PC-3 (cell line): ENCODE measurements at regions not wholly inside any gene's neighbourhood (a gene's known extent, or its start where the extent isn't known, plus 50 kb on each side); places are given as distances from the start of the nearest gene placed in this dataset.

ENCODE experiments used
- EZH2 ChIP-seq: fragments of 300-600 bp; sonication (generic); IDR thresholded peaks from one replicate; pipeline ENCODE4 v1.6.1; 2017; ENCODE audit warnings: antibody characterized with exemption, mild to moderate bottlenecking, low read length; ENCODE audit not compliant: unreplicated experiment
- EZH2phosphoT487 ChIP-seq: fragments of 300-600 bp; sonication (generic); IDR thresholded peaks from 2 replicates; pipeline ENCODE4 v1.6.1; 2018; ENCODE audit warnings: mild to moderate bottlenecking, antibody characterized with exemption, low read length, borderline replicate concordance
- TF ChIP-seq, protein P1 (sequence below): fragments of 300-600 bp; sonication (generic); conservative IDR thresholded peaks from 2 replicates; pipeline ENCODE4 v1.5.1; 2017; ENCODE audit warnings: antibody characterized with exemption, low read depth, mild to moderate bottlenecking, low read length

DNA sequence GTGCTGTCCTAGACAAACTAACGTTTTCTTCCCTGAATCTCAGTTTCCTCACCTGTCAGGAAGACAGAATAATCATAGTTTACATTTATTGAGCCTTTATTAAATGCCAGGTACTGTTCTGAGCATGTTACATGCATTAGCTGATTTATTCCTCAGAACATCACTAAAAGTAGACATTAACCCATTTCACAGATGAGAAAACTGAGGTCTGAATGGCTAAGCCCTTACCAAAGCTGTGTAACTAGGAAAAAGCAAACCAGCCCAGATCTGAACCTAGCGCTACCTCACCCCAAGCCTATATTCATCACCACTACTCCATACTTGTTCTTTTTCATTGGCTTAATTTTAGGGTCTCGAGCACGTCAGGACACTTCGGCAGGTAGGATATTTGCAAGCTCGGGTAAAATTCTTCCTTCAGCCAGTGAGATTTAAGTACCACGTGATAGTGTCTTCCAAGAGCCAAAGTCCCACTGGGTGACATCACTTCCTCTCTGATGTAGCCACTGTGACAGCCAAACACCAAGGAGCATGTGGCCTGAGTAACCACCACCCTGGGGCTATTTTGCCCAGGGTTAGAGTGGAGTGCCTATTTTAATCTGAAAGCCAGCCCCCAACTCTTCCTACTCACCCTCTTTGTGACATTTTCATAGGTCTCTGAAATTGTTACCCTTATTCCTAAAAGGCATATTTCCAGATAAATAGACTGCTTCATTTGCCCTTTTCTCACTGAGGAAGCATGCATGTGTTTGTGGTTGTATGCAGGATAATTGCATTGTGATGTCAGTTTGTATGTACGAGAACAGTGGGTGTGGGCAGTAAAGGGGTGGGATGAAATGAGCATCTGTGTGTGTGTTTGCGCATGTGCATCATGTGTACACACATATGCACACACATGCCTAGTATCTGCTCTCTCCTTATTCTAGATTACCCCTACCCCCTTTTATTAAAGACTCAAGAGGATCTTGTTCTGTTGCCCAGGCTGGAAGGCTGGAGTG lies 62.2 kb upstream of the WSCD2 start:
- TF ChIP-seq EZH2phosphoT487 (no peak), EZH2 (no peak)
- TF ChIP-seq, protein P1, sequence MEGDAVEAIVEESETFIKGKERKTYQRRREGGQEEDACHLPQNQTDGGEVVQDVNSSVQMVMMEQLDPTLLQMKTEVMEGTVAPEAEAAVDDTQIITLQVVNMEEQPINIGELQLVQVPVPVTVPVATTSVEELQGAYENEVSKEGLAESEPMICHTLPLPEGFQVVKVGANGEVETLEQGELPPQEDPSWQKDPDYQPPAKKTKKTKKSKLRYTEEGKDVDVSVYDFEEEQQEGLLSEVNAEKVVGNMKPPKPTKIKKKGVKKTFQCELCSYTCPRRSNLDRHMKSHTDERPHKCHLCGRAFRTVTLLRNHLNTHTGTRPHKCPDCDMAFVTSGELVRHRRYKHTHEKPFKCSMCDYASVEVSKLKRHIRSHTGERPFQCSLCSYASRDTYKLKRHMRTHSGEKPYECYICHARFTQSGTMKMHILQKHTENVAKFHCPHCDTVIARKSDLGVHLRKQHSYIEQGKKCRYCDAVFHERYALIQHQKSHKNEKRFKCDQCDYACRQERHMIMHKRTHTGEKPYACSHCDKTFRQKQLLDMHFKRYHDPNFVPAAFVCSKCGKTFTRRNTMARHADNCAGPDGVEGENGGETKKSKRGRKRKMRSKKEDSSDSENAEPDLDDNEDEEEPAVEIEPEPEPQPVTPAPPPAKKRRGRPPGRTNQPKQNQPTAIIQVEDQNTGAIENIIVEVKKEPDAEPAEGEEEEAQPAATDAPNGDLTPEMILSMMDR, result no peak
